Endothelial cell (in vitro differentiated cells): ENCODE measurements at regions not wholly inside any gene's neighbourhood (a gene's known extent, or its start where the extent isn't known, plus 50 kb on each side); places are given as distances from the start of the nearest gene placed in this dataset.

Experiments used
- DNase-seq: peaks from one replicate; pipeline ENCODE4 v3.0.0; 2021; ENCODE audit warnings: low spot score
- H3K27ac Mint-ChIP-seq: one replicate; pipeline ENCODE4 v1.8.0; 2021; ENCODE audit warnings: mixed read lengths, inconsistent platforms; ENCODE audit not compliant: unreplicated experiment
- H3K27me3 Mint-ChIP-seq: one replicate; pipeline ENCODE4 v1.8.0; 2021; ENCODE audit warnings: mild to moderate bottlenecking, moderate library complexity, mixed read lengths, inconsistent platforms; ENCODE audit not compliant: unreplicated experiment
- H3K36me3 Mint-ChIP-seq: one replicate; pipeline ENCODE4 v1.8.0; 2021; ENCODE audit warnings: mild to moderate bottlenecking, low read depth, mixed read lengths, inconsistent platforms; ENCODE audit not compliant: unreplicated experiment
- H3K4me1 Mint-ChIP-seq: one replicate; pipeline ENCODE4 v1.8.0; 2021; ENCODE audit warnings: mild to moderate bottlenecking, mixed read lengths, inconsistent platforms; ENCODE audit not compliant: unreplicated experiment
- H3K4me3 Mint-ChIP-seq: one replicate; pipeline ENCODE4 v1.8.0; 2021; ENCODE audit warnings: mild to moderate bottlenecking, mixed read lengths, inconsistent platforms; ENCODE audit not compliant: unreplicated experiment
- H3K9me3 Mint-ChIP-seq: one replicate; pipeline ENCODE4 v1.8.0; 2021; ENCODE audit warnings: mixed read lengths, inconsistent platforms; ENCODE audit not compliant: unreplicated experiment
- TF ChIP-seq, protein P1 (sequence below): fragments of 200-600 bp; sonication (generic); IDR thresholded peaks from one replicate; pipeline ENCODE4 v1.5.0; 2021; ENCODE audit warnings: antibody characterized with exemption; ENCODE audit not compliant: unreplicated experiment

DNA sequence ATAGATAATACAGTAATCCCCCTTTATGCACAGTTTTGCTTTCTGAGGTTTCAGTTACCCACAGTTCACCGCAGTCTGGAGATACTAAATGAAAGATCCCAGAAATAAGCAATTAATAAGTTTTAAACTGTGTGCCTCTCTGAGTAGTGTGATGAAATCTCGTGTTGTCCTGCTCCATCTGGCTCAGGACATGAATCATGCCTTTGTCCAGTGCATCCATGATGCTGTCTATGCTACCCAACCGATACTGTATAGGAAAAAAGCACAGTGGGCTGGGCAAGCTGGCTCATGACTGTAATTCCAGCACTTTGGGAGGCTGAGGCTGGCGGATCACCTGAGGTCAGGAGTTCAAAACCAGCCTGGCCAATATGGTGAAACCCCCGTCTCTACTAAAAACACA lies 85.0 kb upstream of the SLC2A1 start:
- no peak for DNase-seq
- Mint-ChIP-seq H3K27me3 (peaks cover 5% of the 10 kb centered on the region), H3K36me3 (no peaks in the 10 kb centered on the region), H3K9me3 (no peaks in the 10 kb centered on the region), H3K4me1 (peaks cover 34% of the 10 kb centered on the region), H3K27ac (no peak overlapping the region), H3K4me3 (no peak overlapping the region)
- TF ChIP-seq, protein P1, sequence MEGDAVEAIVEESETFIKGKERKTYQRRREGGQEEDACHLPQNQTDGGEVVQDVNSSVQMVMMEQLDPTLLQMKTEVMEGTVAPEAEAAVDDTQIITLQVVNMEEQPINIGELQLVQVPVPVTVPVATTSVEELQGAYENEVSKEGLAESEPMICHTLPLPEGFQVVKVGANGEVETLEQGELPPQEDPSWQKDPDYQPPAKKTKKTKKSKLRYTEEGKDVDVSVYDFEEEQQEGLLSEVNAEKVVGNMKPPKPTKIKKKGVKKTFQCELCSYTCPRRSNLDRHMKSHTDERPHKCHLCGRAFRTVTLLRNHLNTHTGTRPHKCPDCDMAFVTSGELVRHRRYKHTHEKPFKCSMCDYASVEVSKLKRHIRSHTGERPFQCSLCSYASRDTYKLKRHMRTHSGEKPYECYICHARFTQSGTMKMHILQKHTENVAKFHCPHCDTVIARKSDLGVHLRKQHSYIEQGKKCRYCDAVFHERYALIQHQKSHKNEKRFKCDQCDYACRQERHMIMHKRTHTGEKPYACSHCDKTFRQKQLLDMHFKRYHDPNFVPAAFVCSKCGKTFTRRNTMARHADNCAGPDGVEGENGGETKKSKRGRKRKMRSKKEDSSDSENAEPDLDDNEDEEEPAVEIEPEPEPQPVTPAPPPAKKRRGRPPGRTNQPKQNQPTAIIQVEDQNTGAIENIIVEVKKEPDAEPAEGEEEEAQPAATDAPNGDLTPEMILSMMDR, result no peak

DNA sequence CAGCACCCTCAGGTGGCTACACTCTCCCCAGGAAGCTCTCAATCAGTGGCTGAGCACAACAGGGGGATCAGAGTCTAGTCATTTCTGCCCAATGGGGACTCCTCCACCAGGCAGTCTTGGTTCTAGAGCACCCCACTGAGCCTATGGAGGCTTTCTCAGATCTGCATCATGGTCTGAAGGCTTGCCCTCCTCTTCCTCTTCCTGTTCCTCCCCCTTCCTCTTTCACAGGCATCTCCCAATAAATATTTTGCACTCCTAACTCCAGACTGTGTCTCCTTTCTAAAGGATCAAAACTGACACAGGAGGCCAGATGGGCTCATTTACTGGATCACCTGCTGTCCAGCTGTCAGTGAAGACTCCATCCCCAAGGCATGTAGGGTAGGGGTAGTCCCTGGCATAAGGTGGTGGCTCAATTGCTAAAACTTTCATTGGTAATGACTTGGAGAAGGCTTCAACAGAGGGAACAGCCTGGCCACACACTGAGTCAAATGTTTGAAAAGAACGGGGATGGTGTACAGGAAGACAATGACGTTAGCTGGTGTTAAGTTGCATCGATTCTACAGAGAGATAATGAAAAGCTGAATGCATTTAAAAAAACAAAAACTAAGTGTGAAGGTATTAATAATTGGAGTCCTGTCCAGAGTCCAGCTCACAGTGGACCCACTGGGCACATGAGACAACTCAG lies 84.2 kb upstream of the SLC2A1 start:
- TF ChIP-seq, protein P1, result no peak
- DNase-seq, result no peak
- Mint-ChIP-seq H3K4me1 (peaks cover 28% of the 10 kb centered on the region), H3K36me3 (no peaks in the 10 kb centered on the region), H3K9me3 (no peaks in the 10 kb centered on the region), H3K27ac (no peak overlapping the region), H3K27me3 (peaks cover 3% of the 10 kb centered on the region), H3K4me3 (no peak overlapping the region)

DNA sequence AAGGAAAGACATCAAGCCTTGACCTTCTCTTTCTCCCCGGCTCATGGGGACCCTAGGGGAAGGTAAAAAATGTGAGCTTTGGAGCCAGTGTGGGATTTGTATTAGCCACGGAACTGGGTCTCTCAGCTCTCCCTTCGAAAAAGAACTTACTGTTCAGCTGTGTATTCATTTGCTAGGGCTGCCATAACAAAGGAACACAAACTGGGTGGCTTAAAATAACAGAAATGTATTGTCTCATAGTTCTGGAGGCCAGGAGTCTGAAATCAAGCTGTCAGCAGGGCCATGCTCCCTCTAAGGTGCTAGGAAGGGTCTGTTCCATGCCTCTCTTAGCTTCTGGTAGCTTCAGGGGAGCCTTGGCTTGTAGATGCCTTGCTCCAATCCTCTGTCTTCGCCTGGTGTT lies 83.5 kb upstream of the SLC2A1 start:
- H3K27me3 Mint-ChIP-seq, result peaks cover under 1% of the 10 kb centered on the region
- TF ChIP-seq, protein P1, result no peak
- H3K4me1 Mint-ChIP-seq, result peaks cover 22% of the 10 kb centered on the region
- DNase-seq, result no peak
- H3K36me3 Mint-ChIP-seq, result no peaks in the 10 kb centered on the region
- no peak overlapping the region for H3K4me3 Mint-ChIP-seq
- no peaks in the 10 kb centered on the region for H3K9me3 Mint-ChIP-seq
- H3K27ac Mint-ChIP-seq, result no peak overlapping the region

DNA sequence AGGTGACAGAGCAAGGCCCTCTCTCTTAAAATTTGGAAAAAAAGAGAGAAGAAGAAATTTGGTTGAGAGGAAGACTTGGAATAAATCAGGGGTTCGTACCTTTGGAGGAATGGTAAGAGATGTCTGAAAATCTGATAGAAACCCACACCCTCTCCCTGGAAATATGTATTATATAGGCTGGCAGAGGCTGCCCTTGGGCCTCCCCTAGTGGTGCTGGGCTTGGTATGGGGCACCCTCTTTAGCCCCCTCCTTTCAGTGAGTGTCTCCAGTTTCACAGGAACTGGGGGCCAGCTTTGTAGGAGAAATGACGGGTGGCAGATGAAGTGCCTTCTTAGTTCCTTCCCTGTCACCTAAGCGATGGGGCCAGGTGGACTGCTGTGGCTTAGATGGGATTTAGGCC lies 82.9 kb upstream of the SLC2A1 start:
- H3K27me3 Mint-ChIP-seq, result no peaks in the 10 kb centered on the region
- peaks cover 27% of the 10 kb centered on the region for H3K4me1 Mint-ChIP-seq
- no peaks in the 10 kb centered on the region for H3K36me3 Mint-ChIP-seq
- no peaks in the 10 kb centered on the region for H3K9me3 Mint-ChIP-seq
- DNase-seq, result no peak
- no peak overlapping the region for H3K27ac Mint-ChIP-seq
- no peak overlapping the region for H3K4me3 Mint-ChIP-seq
- TF ChIP-seq, protein P1, result no peak

DNA sequence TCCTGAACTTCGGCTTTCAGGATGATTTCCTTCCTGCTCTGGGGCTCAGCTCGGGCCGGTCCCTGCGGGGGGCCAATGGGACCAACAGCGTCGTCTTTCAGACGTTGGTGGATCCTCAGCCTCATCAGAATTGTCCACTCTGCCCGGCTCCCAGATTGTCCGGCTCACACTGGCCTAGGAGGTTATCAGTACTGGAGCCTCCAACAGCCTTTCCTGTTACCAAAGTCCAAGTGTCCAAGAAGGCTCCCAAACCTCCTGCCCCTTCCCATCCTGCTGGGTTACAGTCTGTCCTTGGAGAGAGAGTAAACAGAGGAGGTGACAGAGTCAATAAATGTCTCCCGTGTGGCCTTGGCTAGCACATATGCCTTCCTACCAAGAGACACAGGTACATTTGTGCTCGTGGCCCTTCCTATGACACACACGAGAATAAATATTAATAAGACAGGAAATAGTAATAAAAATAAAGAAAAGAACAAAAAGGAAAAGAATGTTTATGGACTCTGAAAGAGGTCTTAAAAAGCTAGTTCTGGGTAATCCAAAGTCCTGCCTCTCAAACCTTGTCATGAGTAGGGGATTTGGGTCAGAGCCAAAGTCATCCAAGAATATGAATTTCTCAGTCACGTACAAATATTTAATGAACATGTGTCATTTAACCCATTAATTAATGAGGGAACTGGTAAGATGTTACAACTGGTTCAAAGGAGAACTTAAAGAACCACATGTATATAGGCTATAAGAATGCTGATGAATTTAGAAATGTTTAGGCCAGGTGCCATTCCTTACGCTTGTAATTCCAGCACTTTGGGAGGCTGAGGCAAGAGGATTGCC lies 80.8 kb upstream of the SLC2A1 start:
- DNase-seq, result no peak
- peak overlapping the region; percentile 30 for H3K27ac Mint-ChIP-seq
- H3K4me3 Mint-ChIP-seq, result no peak overlapping the region
- no peaks in the 10 kb centered on the region for H3K27me3 Mint-ChIP-seq
- no peaks in the 10 kb centered on the region for H3K36me3 Mint-ChIP-seq
- H3K4me1 Mint-ChIP-seq, result peaks cover 39% of the 10 kb centered on the region
- TF ChIP-seq, protein P1, result no peak
- no peaks in the 10 kb centered on the region for H3K9me3 Mint-ChIP-seq
